GM19438 (cell line): ENCODE measurements at regions not wholly inside any gene's neighbourhood (a gene's known extent, or its start where the extent isn't known, plus 50 kb on each side); places are given as distances from the start of the nearest gene placed in this dataset.

Experiments used
- ATAC-seq: cut with Tn5 transposase; IDR thresholded peaks from one replicate; pipeline ENCODE4 v1.9.1; 2021; ENCODE audit warnings: low read depth; ENCODE audit not compliant: unreplicated experiment

DNA sequence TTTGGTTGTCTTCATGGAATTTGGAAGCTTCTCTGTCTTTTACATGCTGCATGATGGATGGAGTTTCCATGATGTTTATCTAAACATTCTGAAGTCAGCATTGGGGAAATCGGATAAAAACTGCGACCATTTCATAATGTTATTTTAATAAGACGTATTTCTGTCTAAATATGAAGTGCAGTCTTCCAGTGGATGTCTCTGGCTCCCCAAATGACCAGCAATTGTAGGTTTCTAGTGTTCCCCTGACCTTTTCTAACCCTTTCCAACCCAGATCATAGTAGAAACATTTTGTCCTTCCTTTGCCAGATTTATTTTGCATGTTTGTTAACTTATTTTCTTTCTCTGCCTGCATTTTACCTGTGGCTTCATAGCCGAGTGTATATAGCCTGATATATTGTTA, 559.3 kb downstream of the ADCYAP1 start:
- no peak for ATAC-seq

DNA sequence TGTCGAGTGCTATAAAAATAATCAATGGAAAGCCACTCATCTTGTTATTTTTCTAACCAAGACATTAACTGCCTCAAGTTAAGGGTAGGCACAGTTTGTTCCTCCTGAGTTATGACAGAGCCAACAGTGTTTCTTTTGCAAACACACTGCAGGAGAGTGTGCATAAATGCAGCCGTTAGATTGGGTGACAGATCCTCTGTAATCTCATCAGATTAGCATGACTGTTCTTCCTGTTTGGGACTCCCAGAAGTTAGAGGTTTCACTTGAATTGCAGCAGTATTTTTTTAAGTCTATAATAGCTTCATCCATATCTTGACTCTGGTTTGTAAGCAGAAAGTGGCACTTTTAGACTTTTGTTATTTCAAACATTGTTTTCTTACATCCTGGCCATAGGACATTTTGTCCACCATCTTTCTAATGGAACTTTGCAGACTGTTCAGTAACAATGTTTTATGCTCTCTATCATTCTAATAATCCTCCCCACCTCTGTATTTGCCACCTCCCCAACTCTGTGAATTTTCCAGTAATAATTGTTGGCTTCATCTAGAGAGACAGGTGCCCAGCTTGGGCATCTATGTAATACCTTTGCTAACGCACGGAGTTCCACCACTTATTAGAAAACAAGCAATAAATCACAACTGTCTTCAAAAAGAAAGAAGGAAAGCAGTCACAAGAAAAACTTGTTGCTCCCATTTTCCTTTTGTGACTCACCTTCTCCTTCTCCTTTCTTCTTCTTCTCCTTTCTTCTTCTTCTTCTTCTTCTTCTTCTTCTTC, 560.0 kb downstream of the ADCYAP1 start:
- ATAC-seq: no peak

DNA sequence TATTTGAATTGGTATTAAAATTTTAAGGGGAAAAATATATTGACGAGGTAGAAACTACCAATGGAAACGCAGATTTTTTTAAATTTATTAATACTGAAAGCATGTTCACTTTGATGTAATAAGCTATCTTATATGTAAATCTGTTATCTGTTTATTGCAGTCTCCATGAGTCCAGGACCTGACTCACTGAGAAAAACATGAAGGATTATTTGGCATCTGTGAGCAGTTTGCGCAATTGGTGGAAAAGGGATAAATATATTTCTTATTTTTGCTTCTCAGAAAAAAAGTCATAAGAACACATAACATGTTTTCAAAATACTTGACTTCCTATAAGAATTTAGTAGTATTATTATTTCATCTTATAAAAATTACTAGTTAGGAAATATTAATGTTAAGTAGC, 561.4 kb downstream of the ADCYAP1 start:
- ATAC-seq: no peak

DNA sequence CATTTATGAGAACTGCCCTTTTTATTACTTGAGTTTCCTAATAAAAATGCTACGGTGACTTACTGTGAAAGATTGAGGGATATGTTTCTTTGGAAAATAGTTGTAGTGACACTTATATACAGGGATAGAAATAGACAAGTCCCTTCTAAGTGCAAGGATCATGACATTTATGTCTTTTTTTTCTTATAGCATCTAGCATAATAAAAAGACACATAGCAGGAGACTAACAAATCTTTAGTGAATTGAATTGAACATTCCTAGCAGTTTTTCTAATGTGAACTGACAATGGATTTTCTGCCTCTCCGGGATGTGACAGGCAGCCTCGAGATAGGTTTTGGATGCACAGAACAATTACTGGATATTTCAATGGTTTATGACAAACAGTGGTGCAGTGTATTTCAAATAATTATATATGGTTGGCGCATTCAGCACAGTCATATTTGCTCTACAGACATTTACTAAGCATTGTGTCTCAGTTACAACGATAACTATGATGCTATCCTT, 562.8 kb downstream of the ADCYAP1 start:
- no peak for ATAC-seq

- no peak for ATAC-seq
Measured at GRCh38 chr18:1468550-1468949, 563.9 kb downstream of the ADCYAP1 start.

DNA sequence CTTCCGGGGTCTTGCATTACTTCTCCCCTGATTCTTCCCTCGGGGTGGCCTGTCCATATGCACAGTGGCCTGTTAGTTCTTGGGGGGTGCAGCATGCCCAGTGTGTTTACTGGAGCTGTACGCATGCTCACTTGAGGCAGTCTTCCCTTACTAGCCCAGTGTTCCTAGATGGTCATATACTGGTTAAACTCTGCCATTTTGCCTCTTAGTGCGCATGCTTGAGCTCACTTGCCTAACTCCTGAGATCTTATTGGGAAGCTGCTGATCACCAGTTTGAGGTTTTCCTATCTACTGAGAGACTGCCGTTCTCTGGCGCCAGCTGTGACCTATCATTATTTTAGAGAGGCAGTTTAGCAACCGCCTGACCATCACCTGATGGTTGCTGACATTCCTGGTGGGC, 571.2 kb downstream of the ADCYAP1 start:
- no peak for ATAC-seq

DNA sequence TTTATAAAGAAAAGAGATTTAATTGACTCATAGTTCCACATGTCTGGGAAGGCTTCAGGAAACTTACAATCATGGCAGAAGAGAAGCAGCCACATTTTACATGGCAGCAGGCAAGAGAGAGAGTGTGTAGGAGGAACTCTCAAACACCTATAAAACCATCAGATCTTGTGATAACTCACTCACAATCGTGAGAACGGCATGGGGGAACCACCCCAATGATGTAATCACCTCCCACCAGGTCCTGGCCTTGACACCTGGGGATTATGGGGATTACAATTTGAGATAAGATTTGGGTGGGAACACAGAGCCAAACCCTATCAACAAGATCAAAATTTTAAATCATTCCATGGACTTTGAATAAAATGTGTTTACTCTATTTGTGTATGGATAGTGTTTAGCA, 575.6 kb downstream of the ADCYAP1 start:
- ATAC-seq: no peak

DNA sequence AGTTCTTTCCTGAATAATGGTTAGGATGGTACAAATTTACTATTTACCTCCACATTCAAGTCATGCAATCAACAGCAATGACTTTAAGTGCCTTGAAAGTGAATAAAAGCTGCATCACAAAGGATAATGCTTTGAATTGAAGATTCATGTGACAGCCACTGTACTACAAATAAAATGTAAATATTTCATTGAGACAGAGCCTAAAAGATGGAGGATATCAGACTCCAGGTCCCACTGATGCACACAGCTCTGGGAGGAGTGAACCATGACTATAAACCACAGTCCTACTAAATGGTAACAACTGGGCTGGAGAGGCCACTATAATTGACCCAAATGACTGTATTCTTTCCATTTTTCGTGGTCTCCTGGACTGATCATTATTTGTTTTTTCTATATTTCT, 576.9 kb downstream of the ADCYAP1 start:
- ATAC-seq: no peak

DNA sequence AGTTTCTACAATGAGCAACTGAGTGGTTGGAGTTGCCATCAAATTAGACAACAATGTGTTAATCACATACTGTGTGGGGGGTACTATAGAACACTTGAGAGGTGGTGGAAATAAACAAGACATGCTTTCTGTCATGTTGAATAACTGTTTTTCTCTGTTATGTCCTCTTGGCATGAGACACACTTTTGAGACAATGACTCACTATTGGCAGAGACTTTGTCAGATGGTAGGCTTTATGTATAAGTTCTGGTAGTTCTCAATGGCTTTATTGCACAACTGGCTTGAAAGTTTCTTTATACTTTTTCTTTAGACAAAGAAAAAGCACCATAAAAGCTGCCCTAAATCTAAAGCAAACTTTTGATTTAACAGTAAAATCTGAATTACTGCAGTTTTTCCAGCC, 578.7 kb downstream of the ADCYAP1 start:
- ATAC-seq: no peak

GRCh38 chr18:1487457-1487856, 582.8 kb downstream of the ADCYAP1 start:
- ATAC-seq: no peak

DNA sequence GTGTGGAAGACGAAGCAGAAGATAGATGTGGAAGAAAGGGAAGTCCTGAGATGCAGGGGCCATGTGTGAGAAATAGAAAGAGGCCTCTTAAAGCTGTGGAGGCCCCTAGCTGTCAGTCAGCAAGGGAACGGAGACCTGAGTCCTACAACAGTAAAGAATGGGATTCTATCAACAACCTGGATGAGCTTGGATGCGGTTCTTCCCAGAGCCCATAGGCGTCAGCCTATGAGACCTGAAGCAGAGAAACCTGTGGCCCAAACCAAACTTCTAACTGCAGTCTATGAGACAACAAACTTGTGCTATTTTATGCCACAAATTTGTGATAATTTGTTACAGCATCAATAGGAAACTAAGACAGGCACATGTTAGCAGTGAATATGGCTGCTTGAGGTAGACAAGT, 583.7 kb downstream of the ADCYAP1 start:
- ATAC-seq: no peak

DNA sequence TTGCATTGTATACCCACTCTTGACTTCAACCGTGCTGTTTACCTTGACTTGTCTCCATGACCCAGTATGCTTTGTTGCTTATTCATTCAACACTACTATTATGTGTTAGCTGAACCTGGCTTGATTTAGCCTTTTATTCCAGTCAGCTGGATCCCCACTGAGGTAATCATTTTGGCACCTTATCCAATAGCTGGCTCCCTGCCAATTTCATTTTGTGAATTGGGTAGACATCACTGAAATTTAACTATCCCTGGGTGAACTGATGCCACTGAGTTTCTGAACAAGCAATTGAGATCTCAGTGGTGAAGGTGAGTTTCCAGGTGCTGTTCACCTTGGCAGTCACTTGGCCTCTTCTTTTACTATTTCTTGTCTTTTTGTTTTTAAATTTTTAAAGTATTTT, 584.3 kb downstream of the ADCYAP1 start:
- ATAC-seq: no peak

GRCh38 chr18:1495387-1495786, 590.7 kb downstream of the ADCYAP1 start:
- no peak for ATAC-seq

- no peak for ATAC-seq
Measured at GRCh38 chr18:1496096-1496495, 591.4 kb downstream of the ADCYAP1 start.

- no peak for ATAC-seq
Measured at GRCh38 chr18:1498216-1498615, 593.5 kb downstream of the ADCYAP1 start.

DNA sequence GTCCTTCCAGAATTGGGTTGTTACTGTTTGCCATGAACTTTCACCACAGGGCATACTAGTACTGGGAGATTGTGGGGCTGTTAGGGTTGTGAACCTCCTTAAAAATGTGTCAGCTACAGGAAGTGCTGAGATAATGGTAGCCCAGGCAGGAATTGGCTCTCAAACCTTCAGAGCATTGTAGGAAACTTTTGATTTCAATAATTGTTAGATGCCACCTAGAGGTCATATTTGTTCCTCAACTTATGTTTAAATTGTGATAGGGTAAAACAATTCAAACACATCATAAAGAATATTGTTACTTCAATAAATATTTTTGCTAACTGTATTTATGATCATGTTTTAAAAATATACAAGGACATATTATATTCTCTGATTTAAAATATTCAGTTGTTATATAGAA, 594.6 kb downstream of the ADCYAP1 start:
- ATAC-seq: no peak

DNA sequence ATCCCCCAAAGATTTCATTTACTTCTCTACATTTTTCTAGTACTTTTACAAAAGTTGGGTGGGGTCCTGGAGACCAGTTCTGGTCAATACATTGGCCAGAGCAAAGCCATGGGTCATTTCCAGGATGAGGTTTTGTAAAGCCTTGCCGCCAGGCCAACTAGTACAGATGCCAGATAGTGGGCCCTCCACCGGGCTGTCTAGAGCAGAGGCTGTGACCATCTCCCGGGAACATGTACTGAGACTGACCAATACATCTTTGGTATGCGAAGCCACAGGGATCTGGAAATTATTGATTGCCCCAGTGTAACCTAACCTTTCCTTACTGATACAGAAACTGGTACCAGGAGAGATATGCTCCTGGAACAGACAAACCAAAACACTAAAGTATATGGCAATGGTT, 599.2 kb downstream of the ADCYAP1 start:
- ATAC-seq: no peak

- ATAC-seq: no peak
Measured at GRCh38 chr18:1505856-1506255, 601.2 kb downstream of the ADCYAP1 start.

GRCh38 chr18:1510542-1511179, 606.0 kb downstream of the ADCYAP1 start:
- ATAC-seq: no peak

GRCh38 chr18:1511619-1512311, 607.1 kb downstream of the ADCYAP1 start:
- ATAC-seq: no peak

DNA sequence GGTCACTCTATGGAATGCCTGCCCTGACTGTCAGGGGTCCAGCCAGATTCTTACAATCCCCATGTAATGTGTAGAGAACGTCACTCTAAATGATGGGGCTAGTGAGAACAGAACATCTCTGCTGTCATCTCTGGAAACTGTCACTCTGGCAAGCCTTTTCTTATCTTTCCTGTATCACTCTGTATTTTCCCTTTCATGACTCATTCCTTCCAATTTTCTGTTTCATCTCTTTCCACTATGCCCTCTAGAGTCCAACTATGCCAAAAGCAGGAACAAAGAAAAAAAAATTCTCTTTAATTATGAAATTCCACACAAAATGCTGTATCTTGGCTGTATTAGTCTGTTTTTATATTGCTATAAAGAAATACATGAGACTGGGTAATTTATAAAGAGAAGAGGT, 608.8 kb downstream of the ADCYAP1 start:
- no peak for ATAC-seq
